Muscle of leg (tissue), 3 donors: ENCODE measurements at regions not wholly inside any gene's neighbourhood (a gene's known extent, or its start where the extent isn't known, plus 50 kb on each side); places are given as distances from the start of the nearest gene placed in this dataset.

Experiments
- DNase-seq: peaks from one replicate; pipeline ENCODE4 v3.0.0; 2013
- H3K27ac ChIP-seq: one replicate; pipeline ENCODE4 v1.5.1; 2013; ENCODE audit warnings: mild to moderate bottlenecking, low read length, control low read depth
- H3K27me3 ChIP-seq: one replicate; pipeline ENCODE4 v1.6.1; 2013; ENCODE audit warnings: low read length; ENCODE audit not compliant: control insufficient read depth, insufficient read depth
- H3K36me3 ChIP-seq: one replicate; pipeline ENCODE4 v1.6.1; 2013; ENCODE audit warnings: low read length; ENCODE audit not compliant: control insufficient read depth, insufficient read depth
- H3K4me1 ChIP-seq: one replicate; pipeline ENCODE4 v1.6.1; 2013; ENCODE audit warnings: low read length; ENCODE audit not compliant: control insufficient read depth, insufficient read depth
- H3K4me3 ChIP-seq: one replicate; pipeline ENCODE4 v1.5.1; 2013; ENCODE audit warnings: low read length, control low read depth
- H3K9me3 ChIP-seq: replicated peaks from 2 replicates; pipeline ENCODE4 v1.6.1; 2013; ENCODE audit warnings: low read depth, low read length; ENCODE audit not compliant: control insufficient read depth
- whole genome bisulfite sequencing: methylation state at CpG from one replicate; pipeline ENCODE4 v1.1.5; 2013; ENCODE audit warnings: missing lambda C conversion rate; ENCODE audit not compliant: insufficient coverage; 5-methylcytosine and 5-hydroxymethylcytosine counted together

DNA sequence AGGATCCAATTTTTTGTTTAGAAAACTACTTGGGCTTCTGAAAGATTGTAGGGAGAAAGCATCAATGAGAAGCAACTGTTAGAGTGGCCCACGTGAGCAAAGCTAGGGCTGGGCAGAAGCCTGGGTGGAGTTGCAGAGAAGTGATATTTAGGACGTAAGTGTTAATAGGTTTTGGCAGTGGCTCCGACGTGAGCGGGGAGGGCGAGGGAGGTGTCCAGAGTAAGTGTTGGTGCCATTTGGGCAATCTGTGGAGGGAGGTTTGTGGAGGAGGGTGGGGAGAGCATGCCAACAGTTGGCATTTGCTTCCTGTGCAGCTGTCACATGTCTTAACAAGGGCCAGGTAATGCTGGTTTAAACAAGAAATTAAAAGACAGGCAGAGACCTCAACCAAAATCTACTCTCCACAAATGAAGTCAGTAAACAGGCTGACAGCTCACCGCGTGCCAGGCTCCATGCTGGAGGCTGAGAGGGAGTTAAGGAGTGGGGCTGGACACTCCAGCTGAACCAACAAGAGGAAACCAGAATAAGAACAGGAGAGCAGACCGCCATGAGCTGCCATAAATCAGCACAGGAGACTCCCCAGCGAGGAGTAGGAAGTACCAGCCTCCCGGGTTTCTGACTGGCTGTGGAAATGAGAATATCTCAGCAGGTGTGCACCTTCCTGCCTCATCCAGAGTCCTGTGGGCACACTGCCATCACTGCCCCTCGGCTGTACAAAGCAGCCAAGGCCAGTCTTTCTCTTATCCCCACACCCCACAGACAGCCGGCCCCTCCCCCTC, 232.6 kb downstream of the ABHD5 start:
- peaks cover 25% of the 10 kb centered on the region for H3K27me3 ChIP-seq

DNA sequence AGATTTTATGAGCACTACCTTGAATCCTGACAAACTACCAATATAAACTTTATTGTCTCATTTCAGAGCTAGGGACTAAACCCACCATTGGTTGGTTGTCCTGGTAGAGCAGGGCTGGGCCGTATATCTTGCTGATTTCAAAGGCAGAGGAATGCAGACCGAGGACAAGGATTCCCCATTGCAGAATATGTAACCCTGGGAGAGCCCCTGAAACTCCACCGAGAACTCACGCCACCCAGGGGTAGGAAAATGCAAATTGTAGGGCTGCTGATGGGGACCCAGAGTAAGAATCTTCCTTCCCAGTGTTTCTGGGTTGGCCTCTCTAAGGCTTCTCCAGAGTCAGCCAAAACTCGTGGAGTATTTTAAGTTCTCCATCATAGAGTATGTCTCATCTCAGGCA, 235.3 kb downstream of the ABHD5 start:
- Histone ChIP-seq H3K4me3 (no peak overlapping the region), H3K9me3 (no peaks in the 10 kb centered on the region), H3K4me1 (no peaks in the 10 kb centered on the region), H3K27ac (no peak overlapping the region), H3K36me3 (no peaks in the 10 kb centered on the region), H3K27me3 (peaks cover 24% of the 10 kb centered on the region)
- 50% methylated on average over 1 of the region's 5 CpGs for WGBS
- DNase-seq: no peak

More for the DNA sequence above, 232.6 kb downstream of the ABHD5 start:
- no peaks in the 10 kb centered on the region for H3K36me3 ChIP-seq
- no peak for DNase-seq
- WGBS: 20% methylated on average over 8 of the region's 13 CpGs
- no peaks in the 10 kb centered on the region for H3K4me1 ChIP-seq
- no peaks in the 10 kb centered on the region for H3K9me3 ChIP-seq
- no peak overlapping the region for H3K4me3 ChIP-seq
- no peak overlapping the region for H3K27ac ChIP-seq

DNA sequence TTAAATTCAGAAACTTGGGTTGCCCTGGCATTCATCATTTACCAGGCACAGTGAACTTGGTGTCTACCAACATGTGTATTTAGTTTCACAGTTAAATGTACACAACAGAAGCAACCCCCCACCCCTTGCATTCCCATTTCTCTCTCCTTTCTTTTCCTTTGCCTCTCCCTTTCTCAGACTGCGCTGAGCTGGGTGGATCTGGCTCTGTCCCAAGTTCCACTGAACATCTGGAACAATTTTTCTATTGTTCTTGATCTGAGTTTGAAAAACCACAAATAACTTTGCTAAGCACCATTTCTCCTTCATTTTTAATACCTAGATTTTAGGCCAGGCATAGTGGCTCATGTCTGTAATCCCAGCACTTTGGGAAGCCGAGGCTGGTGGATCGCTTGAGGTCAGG, 242.2 kb downstream of the ABHD5 start:
- no peaks in the 10 kb centered on the region for H3K27me3 ChIP-seq
- no peak overlapping the region for H3K27ac ChIP-seq
- H3K4me3 ChIP-seq: no peak overlapping the region
- no peaks in the 10 kb centered on the region for H3K36me3 ChIP-seq
- WGBS: 15% methylated on average over 2 of the region's 3 CpGs
- H3K9me3 ChIP-seq: no peaks in the 10 kb centered on the region
- peak; percentile 80 for DNase-seq
- no peaks in the 10 kb centered on the region for H3K4me1 ChIP-seq

DNA sequence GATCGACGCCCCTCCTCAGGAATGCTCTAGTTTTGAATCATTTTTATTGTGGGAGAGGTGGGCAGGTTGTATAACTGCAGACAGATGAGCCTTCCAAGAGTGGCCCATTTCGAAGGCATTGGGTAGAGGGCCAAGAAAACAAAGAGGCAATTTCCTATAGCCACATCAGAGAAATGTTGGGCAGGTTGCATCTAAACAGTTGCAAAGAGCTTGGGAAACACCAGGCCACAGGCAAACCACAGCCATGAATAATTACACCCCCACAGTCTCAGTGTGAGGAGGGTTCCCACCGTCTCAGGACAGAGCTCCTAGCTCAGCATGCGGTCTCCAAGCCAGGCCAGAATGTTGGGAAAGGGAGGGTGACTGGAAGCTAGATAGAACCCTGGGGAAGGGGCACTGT, 257.3 kb downstream of the ABHD5 start:
- DNase-seq: no peak
- no peaks in the 10 kb centered on the region for H3K36me3 ChIP-seq
- no peaks in the 10 kb centered on the region for H3K9me3 ChIP-seq
- H3K27ac ChIP-seq: no peak overlapping the region
- H3K27me3 ChIP-seq: peaks cover 9% of the 10 kb centered on the region
- no peak overlapping the region for H3K4me3 ChIP-seq
- WGBS: 71% methylated on average over 2 of the region's 5 CpGs
- H3K4me1 ChIP-seq: no peaks in the 10 kb centered on the region

DNA sequence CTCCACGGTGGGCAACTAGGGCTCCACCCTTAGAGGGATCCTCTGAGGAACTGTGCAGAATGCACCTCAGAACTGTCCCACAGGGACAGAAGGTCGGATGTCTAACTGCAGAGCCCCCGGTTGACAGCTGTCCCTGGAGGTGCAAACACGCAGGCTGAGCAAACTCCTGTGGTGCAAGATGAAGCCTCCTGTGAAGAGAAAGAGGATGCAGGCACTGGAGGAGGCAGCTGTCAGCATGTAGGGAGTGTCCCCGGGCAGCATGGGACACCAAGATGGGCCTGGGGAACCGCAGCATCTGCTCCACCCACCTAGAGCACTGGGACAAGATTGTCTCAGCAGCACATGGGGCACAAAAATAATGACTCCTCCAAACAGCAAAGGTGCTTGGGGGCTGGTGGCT, 258.9 kb downstream of the ABHD5 start:
- 53% methylated on average over 4 of the region's 6 CpGs for WGBS
- H3K27me3 ChIP-seq: peaks cover 10% of the 10 kb centered on the region
- no peak overlapping the region for H3K27ac ChIP-seq
- no peak overlapping the region for H3K4me3 ChIP-seq
- H3K4me1 ChIP-seq: no peaks in the 10 kb centered on the region
- no peaks in the 10 kb centered on the region for H3K36me3 ChIP-seq
- DNase-seq: no peak
- H3K9me3 ChIP-seq: no peaks in the 10 kb centered on the region

DNA sequence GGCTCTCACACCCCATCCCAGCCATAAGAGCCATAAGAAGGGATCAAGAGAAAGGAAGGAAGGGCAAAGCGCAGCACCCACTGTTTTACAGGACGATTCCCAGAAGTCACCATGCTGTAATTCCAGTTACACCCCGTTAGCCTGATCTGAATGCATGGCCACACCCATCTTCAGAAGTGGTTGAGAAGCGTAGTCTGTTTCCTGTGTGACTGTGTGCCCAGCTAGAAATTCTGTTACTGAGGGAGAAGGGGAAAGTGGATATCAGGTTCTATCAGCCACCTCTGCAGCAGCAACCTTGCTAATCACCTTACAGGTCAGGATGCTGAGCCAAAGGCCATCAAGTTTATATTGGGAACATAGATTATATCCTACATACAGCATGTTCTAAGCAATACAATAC, 260.0 kb downstream of the ABHD5 start:
- no peaks in the 10 kb centered on the region for H3K4me1 ChIP-seq
- no peak overlapping the region for H3K4me3 ChIP-seq
- no peaks in the 10 kb centered on the region for H3K9me3 ChIP-seq
- no CpG with 5 or more reads among the region's 4 CpGs for WGBS
- DNase-seq: no peak
- peaks cover 10% of the 10 kb centered on the region for H3K27me3 ChIP-seq
- no peaks in the 10 kb centered on the region for H3K36me3 ChIP-seq
- H3K27ac ChIP-seq: no peak overlapping the region

DNA sequence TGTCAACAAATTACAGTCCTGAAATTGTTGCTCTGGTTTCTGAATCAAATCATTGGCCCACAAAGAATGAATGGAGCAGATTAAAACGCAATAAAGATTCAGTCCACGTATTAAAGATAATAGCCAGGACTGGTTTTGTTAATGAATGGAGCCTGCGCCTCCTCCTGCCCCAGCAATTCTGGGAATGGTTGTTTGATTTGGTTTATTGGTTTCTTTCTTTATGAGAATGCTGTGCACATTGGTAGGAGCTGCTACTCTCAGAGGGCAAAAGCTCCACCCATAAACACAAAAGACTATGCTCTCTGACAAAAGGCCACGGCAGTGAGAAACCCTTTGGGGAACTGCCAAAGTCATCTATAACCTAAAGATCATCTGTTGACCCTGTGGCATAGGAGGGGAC, 261.1 kb downstream of the ABHD5 start:
- no peak overlapping the region for H3K4me3 ChIP-seq
- no peaks in the 10 kb centered on the region for H3K9me3 ChIP-seq
- peaks cover 12% of the 10 kb centered on the region for H3K27me3 ChIP-seq
- 31% methylated on average over 2 of the region's 4 CpGs for WGBS
- H3K4me1 ChIP-seq: no peaks in the 10 kb centered on the region
- H3K36me3 ChIP-seq: no peaks in the 10 kb centered on the region
- peak; percentile 13 for DNase-seq
- no peak overlapping the region for H3K27ac ChIP-seq

DNA sequence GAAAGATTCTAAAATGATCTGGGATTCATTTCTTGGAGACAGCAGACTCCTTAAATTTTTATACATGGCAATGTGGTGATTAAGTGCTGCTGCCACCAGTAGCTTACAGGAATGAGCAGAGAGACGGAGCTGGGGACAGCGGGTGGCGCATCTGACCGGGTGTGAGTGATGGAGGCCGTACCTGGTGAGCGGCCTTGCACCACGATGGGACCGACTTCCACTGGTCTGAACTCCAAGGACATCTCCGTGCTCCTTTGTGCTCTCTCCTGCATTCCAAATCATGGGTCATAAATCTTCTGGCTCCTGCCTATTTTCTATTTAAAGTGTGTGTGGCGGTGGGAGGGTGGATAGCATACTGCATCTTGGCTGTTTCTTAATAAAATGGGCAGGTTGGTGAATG, 262.6 kb downstream of the ABHD5 start:
- Histone ChIP-seq H3K9me3 (no peaks in the 10 kb centered on the region), H3K4me3 (no peak overlapping the region), H3K27me3 (peaks cover 14% of the 10 kb centered on the region), H3K27ac (no peak overlapping the region), H3K36me3 (no peaks in the 10 kb centered on the region), H3K4me1 (no peaks in the 10 kb centered on the region)
- 86% methylated on average over 6 of the region's 10 CpGs for WGBS
- DNase-seq: no peak

DNA sequence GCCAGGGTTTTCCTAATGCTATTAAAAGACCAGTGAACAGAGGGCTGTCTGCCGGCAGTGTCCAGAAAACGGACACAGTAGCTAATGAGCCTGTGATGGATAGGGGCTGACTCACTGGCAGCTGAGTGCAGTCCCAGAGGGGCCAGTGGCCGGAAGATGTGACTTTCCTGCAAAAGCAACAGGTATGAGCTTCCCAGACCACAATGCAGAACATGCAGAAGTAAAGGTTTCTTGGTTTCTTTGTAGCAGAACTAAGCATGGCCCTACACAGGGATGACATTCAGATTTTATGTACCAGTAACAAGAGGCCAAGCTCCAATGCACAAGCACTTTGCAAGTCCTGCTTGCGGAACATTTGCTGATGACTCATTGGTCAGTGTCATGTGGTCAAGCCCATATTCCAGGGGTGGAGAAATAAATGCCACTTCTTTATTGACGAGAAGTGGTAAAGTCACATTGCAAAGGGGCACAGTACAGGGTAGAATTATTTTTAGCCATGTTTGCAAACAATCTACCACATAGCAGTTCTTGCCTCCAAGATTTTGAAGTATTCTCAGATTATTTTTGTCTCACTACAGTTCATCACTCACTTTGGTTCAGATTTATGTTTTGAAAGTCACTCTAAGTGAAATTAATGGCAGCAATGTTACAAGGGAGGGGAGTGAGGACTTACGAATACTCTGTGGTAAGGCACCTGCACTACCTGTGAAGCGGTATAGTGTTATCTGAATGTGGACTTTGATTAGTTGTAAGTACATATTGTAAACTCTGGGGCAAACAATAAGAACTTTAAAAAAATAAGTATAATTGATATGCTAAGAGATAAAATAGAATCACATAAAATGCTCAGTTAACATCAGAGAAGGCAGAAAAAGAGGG, 263.3 kb downstream of the ABHD5 start:
- Histone ChIP-seq H3K4me1 (no peaks in the 10 kb centered on the region), H3K9me3 (no peaks in the 10 kb centered on the region), H3K27me3 (peaks cover 14% of the 10 kb centered on the region), H3K4me3 (no peak overlapping the region), H3K27ac (no peak overlapping the region), H3K36me3 (no peaks in the 10 kb centered on the region)
- no peak for DNase-seq
- whole genome bisulfite sequencing: 61% methylated on average over 6 of the region's 7 CpGs

DNA sequence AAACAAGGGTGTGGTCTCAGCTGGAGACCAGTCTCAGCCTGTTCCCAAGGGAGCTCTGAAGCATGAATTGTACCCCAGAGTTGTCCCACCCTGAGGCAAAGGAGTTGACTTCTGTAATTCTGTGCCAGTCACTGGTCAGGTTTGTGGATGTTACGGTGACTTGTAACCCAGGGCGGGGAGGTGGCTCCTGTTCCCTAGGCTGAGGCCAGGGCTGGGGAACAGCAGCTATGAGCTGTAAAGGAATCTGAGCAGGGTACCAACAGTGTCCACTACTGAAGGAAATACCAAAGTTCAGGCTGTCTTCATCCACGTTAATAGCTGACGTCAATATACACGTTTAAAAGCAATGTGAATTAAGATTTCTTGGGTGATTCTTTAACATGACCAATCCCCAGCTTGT, 266.2 kb downstream of the ABHD5 start:
- WGBS: 93% methylated on average over 2 of the region's 5 CpGs
- no peak overlapping the region for H3K27ac ChIP-seq
- H3K36me3 ChIP-seq: no peaks in the 10 kb centered on the region
- no peaks in the 10 kb centered on the region for H3K4me1 ChIP-seq
- DNase-seq: no peak
- H3K4me3 ChIP-seq: no peak overlapping the region
- H3K9me3 ChIP-seq: no peaks in the 10 kb centered on the region
- peaks cover 9% of the 10 kb centered on the region for H3K27me3 ChIP-seq
